ENCODE measurements at regions not wholly inside any gene's neighbourhood (a gene's known extent, or its start where the extent isn't known, plus 50 kb on each side); places are given as distances from the start of the nearest gene placed in this dataset.

DNA sequence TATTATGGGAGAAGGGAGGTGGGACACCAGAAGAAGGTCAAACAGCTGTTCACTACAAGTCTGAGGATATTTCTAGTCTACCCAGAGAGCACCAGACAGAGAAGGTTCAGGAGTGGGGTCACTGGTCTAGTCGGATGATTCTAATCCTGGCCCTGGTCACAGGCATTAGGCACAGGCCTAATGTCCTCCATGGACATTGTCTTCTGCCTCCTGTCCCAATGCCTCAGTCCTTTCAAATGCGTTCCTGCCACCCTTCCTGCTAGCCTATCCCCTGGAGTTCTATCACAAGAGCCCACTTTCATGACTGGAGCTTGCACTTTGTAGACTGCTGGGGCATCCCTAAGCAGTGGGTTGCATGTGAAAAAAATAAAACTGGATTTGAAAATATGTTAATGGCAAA lies 83.9 kb upstream of the PFN2 start:
- Histone ChIP-seq H3K4me3 (ENCODE audit: low read length) (no peak overlapping the region), H3F3A (ENCODE audit: insufficient read depth, low read length) (no peaks in the 10 kb centered on the region)

GRCh38 chr3:150050510-150050909 lies 79.8 kb upstream of the PFN2 start:
- Histone ChIP-seq H3K4me2 (ENCODE audit: low read depth, low read length) (no peak overlapping the region), H3K79me2 (ENCODE audit: low read length) (no peaks in the 10 kb centered on the region), H4K20me1 (ENCODE audit: insufficient read depth, low read length) (no peaks in the 10 kb centered on the region), H3K4me1 (ENCODE audit: low read length) (no peaks in the 10 kb centered on the region), H3F3A (ENCODE audit: insufficient read depth, low read length) (no peaks in the 10 kb centered on the region), H3K9me2 (replicated peaks; ENCODE audit: insufficient read depth, low read length) (no peaks in the 10 kb centered on the region), H3K4me3 (ENCODE audit: low read length) (no peak overlapping the region), H3K27ac (ENCODE audit: low read length) (no peak overlapping the region), H3K9me3 (replicated peaks; ENCODE audit: insufficient read depth, low read length) (no peaks in the 10 kb centered on the region), H3K27me3 (replicated peaks; ENCODE audit: insufficient read depth, low read length) (no peaks in the 10 kb centered on the region), H3K36me3 (replicated peaks; ENCODE audit: insufficient read depth, low read length) (no peaks in the 10 kb centered on the region), H2AFZ (ENCODE audit: low read length) (no peak overlapping the region), H3K9ac (ENCODE audit: low read length) (no peak overlapping the region)
- TF ChIP-seq EZH2phosphoT487 (IDR thresholded peaks at IDR 0.05; ENCODE audit: low read length), result no peak
- no peak for TF ChIP-seq EZH2 (optimal IDR thresholded peaks at IDR 0.05; ENCODE audit: low read depth, low read length)
- TF ChIP-seq CTCF (IDR thresholded peaks at IDR 0.05; ENCODE audit: low read length), result no peak
- DNase-seq, result no peak

More for the DNA sequence above, 83.9 kb upstream of the PFN2 start:
- no peaks in the 10 kb centered on the region for H3K36me3 ChIP-seq (replicated peaks; ENCODE audit: insufficient read depth, low read length)
- H3K9me3 ChIP-seq (replicated peaks; ENCODE audit: insufficient read depth, low read length), result no peaks in the 10 kb centered on the region
- H3K27ac ChIP-seq (ENCODE audit: low read length), result no peak overlapping the region
- no peak for DNase-seq
- H3K27me3 ChIP-seq (replicated peaks; ENCODE audit: insufficient read depth, low read length), result no peaks in the 10 kb centered on the region
- TF ChIP-seq EZH2phosphoT487 (IDR thresholded peaks at IDR 0.05; ENCODE audit: low read length) (no peak), CTCF (IDR thresholded peaks at IDR 0.05; ENCODE audit: low read length) (no peak), EZH2 (optimal IDR thresholded peaks at IDR 0.05; ENCODE audit: low read depth, low read length) (no peak)
- no peaks in the 10 kb centered on the region for H3K79me2 ChIP-seq (ENCODE audit: low read length)
- no peaks in the 10 kb centered on the region for H4K20me1 ChIP-seq (ENCODE audit: insufficient read depth, low read length)
- no peaks in the 10 kb centered on the region for H3K9me2 ChIP-seq (replicated peaks; ENCODE audit: insufficient read depth, low read length)
- no peak overlapping the region for H3K4me2 ChIP-seq (ENCODE audit: low read depth, low read length)
- H3K4me1 ChIP-seq (ENCODE audit: low read length), result no peaks in the 10 kb centered on the region
- H2AFZ ChIP-seq (ENCODE audit: low read length), result no peak overlapping the region
- no peak overlapping the region for H3K9ac ChIP-seq (ENCODE audit: low read length)

DNA sequence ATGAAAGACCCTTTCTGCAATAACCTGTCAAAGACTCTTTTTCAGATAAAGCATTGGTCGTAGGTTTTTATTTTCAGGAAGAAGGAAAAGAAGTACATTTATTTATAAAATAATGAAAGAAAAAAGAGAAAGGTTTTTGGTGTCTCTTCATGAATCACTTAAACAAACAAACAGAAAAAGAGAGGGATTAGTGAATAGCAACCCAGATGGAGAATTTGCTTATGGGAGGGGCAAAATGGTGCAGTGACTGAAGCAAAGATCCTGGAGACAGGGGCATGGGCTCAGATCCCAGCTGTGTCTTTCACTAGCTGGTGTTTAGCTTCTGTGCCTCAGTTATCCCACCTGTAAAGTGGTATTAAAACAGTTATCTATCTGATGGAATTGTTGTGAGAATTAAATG lies 78.6 kb upstream of the PFN2 start:
- no peak for TF ChIP-seq CTCF (IDR thresholded peaks at IDR 0.05; ENCODE audit: low read length)
- no peak for TF ChIP-seq EZH2 (optimal IDR thresholded peaks at IDR 0.05; ENCODE audit: low read depth, low read length)
- TF ChIP-seq EZH2phosphoT487 (IDR thresholded peaks at IDR 0.05; ENCODE audit: low read length), result no peak
- no peaks in the 10 kb centered on the region for H4K20me1 ChIP-seq (ENCODE audit: insufficient read depth, low read length)
- H3K36me3 ChIP-seq (replicated peaks; ENCODE audit: insufficient read depth, low read length), result no peaks in the 10 kb centered on the region
- H3K27ac ChIP-seq (ENCODE audit: low read length), result no peak overlapping the region
- H3K9ac ChIP-seq (ENCODE audit: low read length), result no peak overlapping the region
- no peaks in the 10 kb centered on the region for H3K9me2 ChIP-seq (replicated peaks; ENCODE audit: insufficient read depth, low read length)
- no peaks in the 10 kb centered on the region for H3K9me3 ChIP-seq (replicated peaks; ENCODE audit: insufficient read depth, low read length)
- H3K4me1 ChIP-seq (ENCODE audit: low read length), result no peaks in the 10 kb centered on the region
- no peak overlapping the region for H3K4me3 ChIP-seq (ENCODE audit: low read length)
- no peak for DNase-seq
- no peak overlapping the region for H2AFZ ChIP-seq (ENCODE audit: low read length)
- H3K27me3 ChIP-seq (replicated peaks; ENCODE audit: insufficient read depth, low read length), result no peaks in the 10 kb centered on the region
- H3F3A ChIP-seq (ENCODE audit: insufficient read depth, low read length), result no peaks in the 10 kb centered on the region
- no peak overlapping the region for H3K4me2 ChIP-seq (ENCODE audit: low read depth, low read length)
- no peaks in the 10 kb centered on the region for H3K79me2 ChIP-seq (ENCODE audit: low read length)
